GM12874 (cell line): ENCODE measurements at regions not wholly inside any gene's neighbourhood (a gene's known extent, or its start where the extent isn't known, plus 50 kb on each side); places are given as distances from the start of the nearest gene placed in this dataset.

ENCODE experiments used
- CTCF ChIP-seq: IDR thresholded peaks from 2 replicates; pipeline ENCODE4 v1.5.1; 2011; ENCODE audit warnings: low read depth, mild to moderate bottlenecking, control low read depth, low read length, moderate library complexity; ENCODE audit not compliant: insufficient read depth

- TF ChIP-seq CTCF: no peak
These were observed 1012.7 kb downstream of the TDRD15 start for GRCh38 chr2:22136446-22136845.

DNA sequence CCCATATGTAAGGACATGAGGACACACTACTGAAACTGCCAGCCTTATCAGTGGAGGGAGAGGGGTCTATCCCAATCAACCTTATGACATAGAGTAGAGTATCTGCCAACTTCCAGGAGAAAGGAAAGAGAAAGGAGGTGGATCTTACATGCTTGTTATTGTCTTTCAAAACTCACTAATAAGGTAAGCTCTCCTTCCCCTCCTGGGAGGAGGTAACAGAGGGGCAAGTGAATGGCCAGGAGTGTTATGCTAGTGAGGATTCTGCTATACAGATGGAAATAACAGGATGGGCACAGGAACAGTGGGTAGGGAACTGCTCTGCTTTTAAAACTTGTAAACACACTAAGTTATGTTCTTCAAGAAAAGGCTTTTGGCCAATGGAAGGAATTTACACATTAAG lies 1020.1 kb downstream of the TDRD15 start:
- no peak for TF ChIP-seq CTCF

GRCh38 chr2:22153931-22154613 lies 1030.3 kb downstream of the TDRD15 start:
- no peak for TF ChIP-seq CTCF

DNA sequence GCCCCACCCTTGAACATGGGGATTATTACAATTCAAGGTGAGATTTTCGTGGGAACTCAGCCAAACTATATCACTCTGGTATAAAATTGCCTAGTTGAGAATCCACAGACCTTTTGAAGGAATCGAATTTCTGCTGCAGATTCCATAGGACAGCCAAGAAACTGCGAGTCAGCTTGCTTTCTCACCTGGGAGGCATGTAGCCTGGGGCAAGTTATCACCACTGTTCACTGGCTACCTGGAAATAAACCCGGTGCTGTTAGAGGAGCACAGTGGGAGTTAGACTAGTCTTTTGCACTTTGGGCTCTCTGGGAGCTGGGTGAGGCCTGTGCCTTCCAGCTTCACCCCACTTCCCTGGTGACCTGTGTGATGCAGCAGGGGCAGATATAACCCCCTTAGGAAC lies 1043.5 kb downstream of the TDRD15 start:
- no peak for TF ChIP-seq CTCF

GRCh38 chr2:22175003-22175402 lies 1051.2 kb downstream of the TDRD15 start:
- no peak for TF ChIP-seq CTCF

- TF ChIP-seq CTCF: no peak
These were observed 1061.5 kb downstream of the TDRD15 start for GRCh38 chr2:22185251-22185650.

DNA sequence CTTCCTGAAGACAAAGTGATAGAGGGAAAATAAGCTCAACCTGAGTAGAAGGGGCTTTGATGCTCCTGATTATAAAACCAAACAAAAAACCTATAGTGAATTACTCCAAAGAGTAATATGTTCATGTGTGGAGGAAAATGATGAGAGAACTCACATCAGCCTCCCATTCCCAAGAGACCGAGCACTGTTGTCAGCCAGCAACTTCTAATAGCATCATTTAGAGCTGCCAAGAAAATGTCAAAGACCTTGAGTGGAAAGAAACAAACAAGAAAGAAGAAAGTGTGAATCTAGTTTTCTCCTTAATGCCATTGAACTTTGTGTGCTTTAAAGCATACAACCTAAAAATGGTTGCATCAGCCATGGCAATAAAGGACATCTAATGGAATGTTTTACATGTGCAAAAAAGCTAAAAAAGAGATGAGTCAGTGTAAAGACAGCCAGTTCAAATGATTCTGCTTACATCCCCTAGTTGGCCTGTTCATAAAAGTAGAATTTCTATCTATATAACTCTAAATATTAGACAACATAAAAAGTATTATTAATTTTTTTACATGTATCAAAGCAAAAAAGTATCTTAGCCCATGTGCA lies 1066.2 kb downstream of the TDRD15 start:
- TF ChIP-seq CTCF: no peak
